Osteocyte (in vitro differentiated cells): ENCODE measurements at regions not wholly inside any gene's neighbourhood (a gene's known extent, or its start where the extent isn't known, plus 50 kb on each side); places are given as distances from the start of the nearest gene placed in this dataset.
"Not testable (repeated sequence)": the region's sequence is repeated elsewhere in the genome, so short reads cannot be mapped to it uniquely, and the experiment has no call there.

Experiments
- DNase-seq: peaks from one replicate; pipeline ENCODE4 v3.0.0; 2021; ENCODE audit warnings: mixed read lengths; ENCODE audit not compliant: unreplicated experiment; ENCODE audit errors: extremely low spot score
- H3K27ac Mint-ChIP-seq: one replicate; pipeline ENCODE4 v1.8.0; 2021; ENCODE audit warnings: mild to moderate bottlenecking, mixed read lengths; ENCODE audit not compliant: unreplicated experiment
- H3K27me3 Mint-ChIP-seq: one replicate; pipeline ENCODE4 v1.8.0; 2021; ENCODE audit warnings: mixed read lengths; ENCODE audit not compliant: unreplicated experiment
- H3K36me3 Mint-ChIP-seq: one replicate; pipeline ENCODE4 v1.8.0; 2021; ENCODE audit warnings: mixed read lengths; ENCODE audit not compliant: unreplicated experiment
- H3K4me1 Mint-ChIP-seq: one replicate; pipeline ENCODE4 v1.8.0; 2021; ENCODE audit warnings: mixed read lengths; ENCODE audit not compliant: unreplicated experiment
- H3K4me3 Mint-ChIP-seq: one replicate; pipeline ENCODE4 v1.8.0; 2021; ENCODE audit warnings: mild to moderate bottlenecking, moderate library complexity, mixed read lengths; ENCODE audit not compliant: unreplicated experiment
- H3K9me3 Mint-ChIP-seq: one replicate; pipeline ENCODE4 v1.8.0; 2021; ENCODE audit warnings: mixed read lengths; ENCODE audit not compliant: unreplicated experiment
- CTCF ChIP-seq: fragments of 200-600 bp; sonication (generic); IDR thresholded peaks from 2 replicates; pipeline ENCODE4 v1.5.0; 2021; ENCODE audit warnings: antibody characterized with exemption, mild to moderate bottlenecking, moderate library complexity

GRCh38 chr11:81190546-81190945 lies 1543.1 kb downstream of the FAM181B start:
- peaks cover 18% of the 10 kb centered on the region for H3K9me3 Mint-ChIP-seq
- H3K36me3 Mint-ChIP-seq = no peaks in the 10 kb centered on the region
- H3K27ac Mint-ChIP-seq = no peak overlapping the region
- TF ChIP-seq CTCF = no peak
- DNase-seq = no peak
- H3K4me1 Mint-ChIP-seq = no peaks in the 10 kb centered on the region
- no peaks in the 10 kb centered on the region for H3K27me3 Mint-ChIP-seq
- no peak overlapping the region for H3K4me3 Mint-ChIP-seq

- not testable (repeated sequence) for H3K36me3 Mint-ChIP-seq, H3K27ac Mint-ChIP-seq, H3K4me1 Mint-ChIP-seq, H3K4me3 Mint-ChIP-seq, DNase-seq, H3K27me3 Mint-ChIP-seq
- peaks cover 20% of the 10 kb centered on the region for H3K9me3 Mint-ChIP-seq
Measured at GRCh38 chr11:81187033-81187432, 1546.6 kb downstream of the FAM181B start.

- no peaks in the 10 kb centered on the region for H3K27me3 Mint-ChIP-seq
- no peaks in the 10 kb centered on the region for H3K9me3 Mint-ChIP-seq
- H3K4me3 Mint-ChIP-seq = no peak overlapping the region
- DNase-seq = no peak
- H3K36me3 Mint-ChIP-seq = no peaks in the 10 kb centered on the region
- no peak overlapping the region for H3K27ac Mint-ChIP-seq
- no peak for TF ChIP-seq CTCF
- no peaks in the 10 kb centered on the region for H3K4me1 Mint-ChIP-seq
Measured at GRCh38 chr11:81174646-81175330, 1558.9 kb downstream of the FAM181B start.

GRCh38 chr11:81165164-81165563 lies 1568.5 kb downstream of the FAM181B start:
- TF ChIP-seq CTCF = no peak
- Mint-ChIP-seq H3K4me1 (no peaks in the 10 kb centered on the region), H3K4me3 (no peak overlapping the region), H3K36me3 (no peaks in the 10 kb centered on the region), H3K27me3 (no peaks in the 10 kb centered on the region), H3K27ac (no peak overlapping the region), H3K9me3 (no peaks in the 10 kb centered on the region)
- DNase-seq = no peak

GRCh38 chr11:81159900-81160299 lies 1573.8 kb downstream of the FAM181B start:
- no peak for TF ChIP-seq CTCF
- Mint-ChIP-seq H3K4me3 (no peak overlapping the region), H3K36me3 (no peaks in the 10 kb centered on the region), H3K4me1 (no peaks in the 10 kb centered on the region), H3K27ac (no peak overlapping the region), H3K27me3 (no peaks in the 10 kb centered on the region), H3K9me3 (no peaks in the 10 kb centered on the region)
- no peak for DNase-seq

- no peak for TF ChIP-seq CTCF
- H3K4me3 Mint-ChIP-seq = no peak overlapping the region
- H3K4me1 Mint-ChIP-seq = no peaks in the 10 kb centered on the region
- no peak for DNase-seq
- no peaks in the 10 kb centered on the region for H3K36me3 Mint-ChIP-seq
- no peaks in the 10 kb centered on the region for H3K27me3 Mint-ChIP-seq
- no peak overlapping the region for H3K27ac Mint-ChIP-seq
- H3K9me3 Mint-ChIP-seq = no peaks in the 10 kb centered on the region
Measured at GRCh38 chr11:81135570-81135969, 1598.1 kb downstream of the FAM181B start.
